Right renal cortex interstitium (tissue), 3 donors: ENCODE measurements at regions not wholly inside any gene's neighbourhood (a gene's known extent, or its start where the extent isn't known, plus 50 kb on each side); places are given as distances from the start of the nearest gene placed in this dataset.

ENCODE experiments used
- DNase-seq, 3 donors: peaks; one replicate each; pipeline ENCODE4 v3.0.0-alpha.2; 2013; ENCODE audit warnings: low read depth in 3 of 3, low spot score in 2 of 3

GRCh38 chr22:48154943-48155240 lies 1392.4 kb downstream of the TBC1D22A start:
- no peak for DNase-seq

- no peak for DNase-seq
These were observed 1391.9 kb downstream of the TBC1D22A start for GRCh38 chr22:48154169-48154942.

- DNase-seq = no peak
These were observed 1391.3 kb downstream of the TBC1D22A start for GRCh38 chr22:48153726-48154125.

- DNase-seq = no peak
These were observed 1390.5 kb downstream of the TBC1D22A start for GRCh38 chr22:48152916-48153315.

GRCh38 chr22:48152164-48152775 lies 1389.8 kb downstream of the TBC1D22A start:
- DNase-seq = no peak

- no peak for DNase-seq
These were observed 1389.2 kb downstream of the TBC1D22A start for GRCh38 chr22:48151641-48152040.

- DNase-seq = no peak
These were observed 1385.4 kb downstream of the TBC1D22A start for GRCh38 chr22:48147831-48148230.

GRCh38 chr22:48147404-48147803 lies 1385.0 kb downstream of the TBC1D22A start:
- no peak for DNase-seq

- no peak for DNase-seq
These were observed 1384.0 kb downstream of the TBC1D22A start for GRCh38 chr22:48146426-48146825.

- no peak for DNase-seq
These were observed 1383.3 kb downstream of the TBC1D22A start for GRCh38 chr22:48145738-48146137.

GRCh38 chr22:48144318-48144717 lies 1381.9 kb downstream of the TBC1D22A start:
- DNase-seq = no peak

- no peak for DNase-seq
These were observed 1381.4 kb downstream of the TBC1D22A start for GRCh38 chr22:48143856-48144255.

- no peak for DNase-seq
These were observed 1379.9 kb downstream of the TBC1D22A start for GRCh38 chr22:48142388-48142787.

- DNase-seq = no peak
These were observed 1378.9 kb downstream of the TBC1D22A start for GRCh38 chr22:48141301-48141700.

GRCh38 chr22:48140261-48140813 lies 1377.9 kb downstream of the TBC1D22A start:
- DNase-seq = no peak

- DNase-seq = no peak
These were observed 1377.3 kb downstream of the TBC1D22A start for GRCh38 chr22:48139776-48140175.

- DNase-seq = no peak
These were observed 1376.4 kb downstream of the TBC1D22A start for GRCh38 chr22:48138855-48139254.

GRCh38 chr22:48138427-48138826 lies 1376.0 kb downstream of the TBC1D22A start:
- no peak for DNase-seq

- no peak for DNase-seq
These were observed 1375.2 kb downstream of the TBC1D22A start for GRCh38 chr22:48137640-48138039.

GRCh38 chr22:48135592-48135991 lies 1373.1 kb downstream of the TBC1D22A start:
- DNase-seq = no peak

- DNase-seq = no peak
These were observed 1363.0 kb downstream of the TBC1D22A start for GRCh38 chr22:48125416-48125815.

- no peak for DNase-seq
These were observed 1359.5 kb downstream of the TBC1D22A start for GRCh38 chr22:48121984-48122383.
